KOPT-K1 (cell line): ENCODE measurements at regions not wholly inside any gene's neighbourhood (a gene's known extent, or its start where the extent isn't known, plus 50 kb on each side); places are given as distances from the start of the nearest gene placed in this dataset.
"Not testable (repeated sequence)": the region's sequence is repeated elsewhere in the genome, so short reads cannot be mapped to it uniquely, and the experiment has no call there.

Experiments
- H3K27ac ChIP-seq: fragments of 200-600 bp; sonication (generic); 2 replicates; pipeline ENCODE4 v1.5.1; 2016; ENCODE audit warnings: antibody characterized with exemption, mild to moderate bottlenecking, low read depth, low read length; ENCODE audit not compliant: poor library complexity, severe bottlenecking
- H3K36me3 ChIP-seq: fragments of 200-600 bp; sonication (generic); 2 replicates; pipeline ENCODE4 v1.5.1; 2017; ENCODE audit warnings: antibody characterized with exemption, mild to moderate bottlenecking, low read length, moderate library complexity; ENCODE audit not compliant: insufficient read depth
- H3K9me3 ChIP-seq: fragments of 200-600 bp; sonication (generic); 2 replicates; pipeline ENCODE4 v1.5.1; 2017; ENCODE audit warnings: antibody characterized with exemption, low read length, mild to moderate bottlenecking; ENCODE audit not compliant: insufficient read depth, poor library complexity, severe bottlenecking

GRCh38 chr12:92233346-92234015 lies 87.8 kb upstream of the BTG1 start:
- H3K9me3 ChIP-seq = no peaks in the 10 kb centered on the region
- H3K27ac ChIP-seq = no peak overlapping the region
- H3K36me3 ChIP-seq = no peaks in the 10 kb centered on the region

GRCh38 chr12:92232371-92232932 lies 86.8 kb upstream of the BTG1 start:
- not testable (repeated sequence) for H3K36me3 ChIP-seq, H3K27ac ChIP-seq

GRCh38 chr12:92231945-92232344 lies 86.3 kb upstream of the BTG1 start:
- not testable (repeated sequence) for H3K36me3 ChIP-seq, H3K27ac ChIP-seq, H3K9me3 ChIP-seq

More at GRCh38 chr12:92232371-92232932, 86.8 kb upstream of the BTG1 start:
- H3K9me3 ChIP-seq = not testable (repeated sequence)

GRCh38 chr12:92231532-92231931 lies 85.9 kb upstream of the BTG1 start:
- H3K36me3 ChIP-seq, H3K27ac ChIP-seq, H3K9me3 ChIP-seq: not testable (repeated sequence)

GRCh38 chr12:92229381-92229780 lies 83.7 kb upstream of the BTG1 start:
- Histone ChIP-seq H3K36me3 (no peaks in the 10 kb centered on the region), H3K27ac (no peak overlapping the region), H3K9me3 (no peaks in the 10 kb centered on the region)

GRCh38 chr12:92226961-92227360 lies 81.3 kb upstream of the BTG1 start:
- Histone ChIP-seq H3K9me3 (no peaks in the 10 kb centered on the region), H3K36me3 (no peaks in the 10 kb centered on the region), H3K27ac (no peak overlapping the region)

GRCh38 chr12:92226071-92226661 lies 80.5 kb upstream of the BTG1 start:
- H3K27ac ChIP-seq = no peak overlapping the region
- H3K36me3 ChIP-seq = no peaks in the 10 kb centered on the region
- H3K9me3 ChIP-seq = no peaks in the 10 kb centered on the region

GRCh38 chr12:92224685-92225331 lies 79.2 kb upstream of the BTG1 start:
- Histone ChIP-seq H3K9me3 (no peaks in the 10 kb centered on the region), H3K36me3 (no peaks in the 10 kb centered on the region), H3K27ac (no peak overlapping the region)

GRCh38 chr12:92223481-92223880 lies 77.8 kb upstream of the BTG1 start:
- no peaks in the 10 kb centered on the region for H3K36me3 ChIP-seq

GRCh38 chr12:92221656-92222315 lies 76.1 kb upstream of the BTG1 start:
- no peak overlapping the region for H3K27ac ChIP-seq
- no peaks in the 10 kb centered on the region for H3K9me3 ChIP-seq
- no peaks in the 10 kb centered on the region for H3K36me3 ChIP-seq

More at GRCh38 chr12:92223481-92223880, 77.8 kb upstream of the BTG1 start:
- H3K27ac ChIP-seq = no peak overlapping the region
- no peaks in the 10 kb centered on the region for H3K9me3 ChIP-seq

- H3K36me3 ChIP-seq = no peaks in the 10 kb centered on the region
- no peak overlapping the region for H3K27ac ChIP-seq
- H3K9me3 ChIP-seq = no peaks in the 10 kb centered on the region
Measured at GRCh38 chr12:92218394-92219077, 72.9 kb upstream of the BTG1 start.

- Histone ChIP-seq H3K9me3 (peaks cover 8% of the 10 kb centered on the region), H3K27ac (no peak overlapping the region), H3K36me3 (no peaks in the 10 kb centered on the region)
Measured at GRCh38 chr12:92216092-92216491, 70.4 kb upstream of the BTG1 start.

GRCh38 chr12:92215358-92215757 lies 69.7 kb upstream of the BTG1 start:
- no peak overlapping the region for H3K27ac ChIP-seq

GRCh38 chr12:92213166-92213565 lies 67.5 kb upstream of the BTG1 start:
- H3K36me3 ChIP-seq = no peaks in the 10 kb centered on the region
- peaks cover 18% of the 10 kb centered on the region for H3K9me3 ChIP-seq
- no peak overlapping the region for H3K27ac ChIP-seq

More at GRCh38 chr12:92215358-92215757, 69.7 kb upstream of the BTG1 start:
- Histone ChIP-seq H3K36me3 (no peaks in the 10 kb centered on the region), H3K9me3 (peaks cover 15% of the 10 kb centered on the region)

GRCh38 chr12:92210071-92210470 lies 64.4 kb upstream of the BTG1 start:
- Histone ChIP-seq H3K36me3 (no peaks in the 10 kb centered on the region), H3K9me3 (peaks cover 18% of the 10 kb centered on the region), H3K27ac (peak overlapping the region; percentile 58)
